ENCODE measurements at regions not wholly inside any gene's neighbourhood (a gene's known extent, or its start where the extent isn't known, plus 50 kb on each side); places are given as distances from the start of the nearest gene placed in this dataset.

DNA sequence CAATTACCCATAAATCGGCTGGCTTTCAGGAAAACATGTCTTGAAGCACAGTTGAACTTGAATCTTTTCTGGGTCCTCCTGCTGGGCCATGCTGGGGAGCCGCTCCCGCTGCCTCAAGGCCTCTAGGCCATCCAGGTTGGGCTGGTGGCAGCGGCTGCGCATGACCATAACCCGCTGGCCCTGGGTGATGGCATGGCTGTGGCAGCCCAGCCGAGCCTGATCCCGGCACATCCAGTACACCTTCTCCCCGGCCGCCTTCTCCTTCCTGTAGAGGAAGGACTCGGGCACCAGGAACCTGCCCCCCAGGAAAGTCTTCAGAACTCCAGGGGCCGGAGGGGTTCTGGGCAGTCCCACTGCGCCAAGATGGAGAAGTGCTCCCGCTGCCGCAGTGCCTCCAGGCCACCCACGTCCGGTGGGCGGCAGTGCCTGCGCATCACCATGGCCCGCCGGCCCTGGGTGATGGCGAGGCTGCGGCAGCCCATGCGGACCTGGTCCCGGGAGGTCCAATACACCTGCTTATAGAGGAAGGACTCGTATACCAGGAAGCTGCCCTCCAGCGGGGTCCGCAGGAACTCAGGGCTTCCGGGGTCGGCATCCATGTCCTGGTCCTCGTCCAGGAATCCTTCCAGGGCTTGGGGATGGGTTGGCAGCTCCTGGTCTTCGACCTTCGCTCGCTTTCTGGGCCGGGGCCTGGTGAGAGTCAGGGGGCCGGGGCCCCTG, 84.3 kb upstream of the FXR1 start:
- TF ChIP-seq, protein P1, sequence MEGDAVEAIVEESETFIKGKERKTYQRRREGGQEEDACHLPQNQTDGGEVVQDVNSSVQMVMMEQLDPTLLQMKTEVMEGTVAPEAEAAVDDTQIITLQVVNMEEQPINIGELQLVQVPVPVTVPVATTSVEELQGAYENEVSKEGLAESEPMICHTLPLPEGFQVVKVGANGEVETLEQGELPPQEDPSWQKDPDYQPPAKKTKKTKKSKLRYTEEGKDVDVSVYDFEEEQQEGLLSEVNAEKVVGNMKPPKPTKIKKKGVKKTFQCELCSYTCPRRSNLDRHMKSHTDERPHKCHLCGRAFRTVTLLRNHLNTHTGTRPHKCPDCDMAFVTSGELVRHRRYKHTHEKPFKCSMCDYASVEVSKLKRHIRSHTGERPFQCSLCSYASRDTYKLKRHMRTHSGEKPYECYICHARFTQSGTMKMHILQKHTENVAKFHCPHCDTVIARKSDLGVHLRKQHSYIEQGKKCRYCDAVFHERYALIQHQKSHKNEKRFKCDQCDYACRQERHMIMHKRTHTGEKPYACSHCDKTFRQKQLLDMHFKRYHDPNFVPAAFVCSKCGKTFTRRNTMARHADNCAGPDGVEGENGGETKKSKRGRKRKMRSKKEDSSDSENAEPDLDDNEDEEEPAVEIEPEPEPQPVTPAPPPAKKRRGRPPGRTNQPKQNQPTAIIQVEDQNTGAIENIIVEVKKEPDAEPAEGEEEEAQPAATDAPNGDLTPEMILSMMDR (IDR thresholded peaks at IDR 0.05; ENCODE audit: control insufficient read depth, insufficient read depth, low read depth, low read length, missing control alignments) = no peak

DNA sequence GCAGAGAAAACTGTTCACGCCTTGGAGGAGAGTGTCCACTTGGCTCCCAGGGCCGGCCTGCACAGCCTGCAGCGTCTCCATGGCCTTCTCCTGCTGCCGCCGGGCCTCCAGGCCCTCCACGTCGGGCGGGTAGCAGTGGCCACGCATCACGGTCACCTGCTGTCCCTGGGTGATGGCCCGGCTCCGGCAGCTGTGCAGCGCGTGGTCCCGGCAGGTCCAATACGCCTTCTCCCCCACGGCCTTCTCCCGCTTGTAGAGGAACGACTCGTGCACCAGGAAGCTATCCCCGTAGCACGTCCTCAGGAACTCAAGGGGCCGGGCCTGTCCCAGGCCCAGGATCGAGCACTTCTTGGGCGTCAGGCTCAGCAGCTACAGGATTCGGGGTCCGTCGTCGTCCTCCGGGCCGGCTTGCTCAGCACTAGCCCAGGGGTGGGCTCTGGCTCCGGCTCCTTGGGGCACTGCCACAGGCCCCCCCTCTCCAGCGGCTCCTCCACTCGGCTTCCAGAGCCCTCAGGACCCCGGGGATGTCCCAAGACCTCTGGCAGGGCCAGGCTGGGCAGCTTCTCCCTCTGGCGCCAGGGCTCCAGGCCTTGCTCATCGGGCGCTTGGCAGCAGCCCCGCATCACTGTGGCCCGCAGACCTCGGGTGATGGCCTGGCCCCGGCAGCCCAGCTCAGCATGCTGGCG, 83.6 kb upstream of the FXR1 start:
- no peak for DNase-seq (ENCODE audit: low read depth)
- TF ChIP-seq, protein P1 (IDR thresholded peaks at IDR 0.05; ENCODE audit: control insufficient read depth, insufficient read depth, low read depth, low read length, missing control alignments) = no peak

More for the DNA sequence above, 84.3 kb upstream of the FXR1 start:
- H3K4me3 ChIP-seq (ENCODE audit: control insufficient read depth, low read depth, low read length) = no peak overlapping the region
- DNase-seq (ENCODE audit: low read depth) = no peak

DNA sequence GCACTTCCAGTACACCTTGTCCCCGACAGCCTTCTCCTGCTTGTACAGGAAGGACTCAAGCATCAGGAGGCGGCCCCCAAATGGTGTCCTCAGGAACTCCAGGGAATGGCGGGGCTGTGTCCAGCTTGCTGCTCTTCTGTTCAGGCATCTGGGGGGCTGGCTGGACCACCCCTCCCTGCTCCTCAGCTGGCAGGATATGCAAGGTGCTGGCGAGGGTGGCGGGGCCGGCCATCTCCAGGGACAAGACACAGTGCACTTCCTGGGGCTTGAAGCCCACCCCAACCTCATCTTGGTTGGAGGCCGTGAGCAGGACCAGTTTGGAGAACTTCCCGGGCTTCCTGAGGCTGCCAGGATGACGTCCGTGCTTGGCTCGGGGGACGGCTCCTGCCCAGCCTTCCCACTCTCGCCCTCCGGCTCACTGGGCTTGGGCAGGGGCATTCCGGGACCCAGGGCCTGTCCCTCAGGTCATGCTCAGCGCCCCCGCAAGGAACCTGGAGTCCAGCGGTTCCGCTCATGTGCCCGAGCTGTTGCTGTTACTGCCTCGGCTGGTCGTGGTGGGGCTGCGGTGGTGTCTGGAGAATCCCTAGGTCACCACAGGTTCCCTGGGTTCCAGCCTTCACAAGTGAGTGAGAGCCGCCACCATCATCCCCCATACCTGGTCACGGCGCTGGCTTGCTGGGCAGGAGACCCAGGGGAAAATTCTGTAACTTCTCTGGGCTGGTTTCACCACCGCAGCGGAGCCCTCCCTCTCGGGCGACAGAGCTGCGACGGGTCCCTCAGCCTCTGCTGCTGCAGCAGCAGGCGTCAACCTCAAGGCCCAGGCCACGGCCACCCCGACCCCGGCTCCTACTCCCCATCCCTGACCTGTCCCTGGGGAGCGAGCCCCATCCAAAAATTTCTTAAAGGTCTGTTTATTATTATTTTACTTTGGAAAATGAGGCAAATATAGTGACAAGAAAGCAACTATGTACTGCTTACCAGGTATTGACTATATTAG, 82.8 kb upstream of the FXR1 start:
- no peak for DNase-seq (ENCODE audit: low read depth)
- H3K4me3 ChIP-seq (ENCODE audit: control insufficient read depth, low read depth, low read length) = no peak overlapping the region
- TF ChIP-seq, protein P1 (IDR thresholded peaks at IDR 0.05; ENCODE audit: control insufficient read depth, insufficient read depth, low read depth, low read length, missing control alignments) = no peak

More for the DNA sequence above, 83.6 kb upstream of the FXR1 start:
- H3K4me3 ChIP-seq (ENCODE audit: control insufficient read depth, low read depth, low read length) = no peak overlapping the region

DNA sequence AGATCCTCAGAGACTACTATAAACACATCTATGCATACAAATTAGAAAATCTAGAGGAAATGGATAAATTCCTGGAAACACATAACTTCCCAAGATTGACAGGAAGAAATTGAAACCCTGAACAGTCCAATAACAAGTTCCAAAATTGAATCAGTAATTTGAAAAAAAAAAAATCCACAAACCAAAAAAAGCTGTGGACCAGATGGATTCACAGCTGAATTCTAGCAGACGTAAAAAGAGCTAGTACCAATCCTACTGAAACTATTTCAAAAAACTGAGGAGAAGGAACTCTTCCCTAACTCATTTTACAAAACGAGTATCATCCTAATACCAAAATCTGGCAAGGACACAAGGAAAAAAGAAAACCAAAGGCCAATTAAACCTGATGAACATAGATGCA, 77.0 kb upstream of the FXR1 start:
- no peak for DNase-seq (ENCODE audit: low read depth)
- H3K4me3 ChIP-seq (ENCODE audit: control insufficient read depth, low read depth, low read length) = no peak overlapping the region
- TF ChIP-seq, protein P1 (IDR thresholded peaks at IDR 0.05; ENCODE audit: control insufficient read depth, insufficient read depth, low read depth, low read length, missing control alignments) = no peak

DNA sequence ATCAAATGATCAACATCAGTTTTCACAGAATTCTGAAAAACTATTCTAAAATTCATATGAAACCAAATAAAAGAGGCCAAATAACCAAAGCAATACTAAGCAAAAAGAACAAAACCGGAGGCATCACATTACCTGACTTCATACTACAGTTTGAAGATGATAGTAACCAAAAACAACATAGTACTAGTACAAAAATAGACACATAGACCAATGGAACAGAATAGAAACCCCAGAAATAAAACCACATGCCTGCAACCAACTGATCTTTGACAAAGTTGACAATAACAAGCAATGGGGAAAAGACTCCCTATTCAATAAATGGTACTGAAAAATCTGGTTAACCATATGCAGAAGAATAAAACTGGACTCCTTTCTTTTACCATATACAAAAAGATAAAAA, 75.7 kb upstream of the FXR1 start:
- TF ChIP-seq, protein P1 (IDR thresholded peaks at IDR 0.05; ENCODE audit: control insufficient read depth, insufficient read depth, low read depth, low read length, missing control alignments) = no peak
- no peak for DNase-seq (ENCODE audit: low read depth)
- no peak overlapping the region for H3K4me3 ChIP-seq (ENCODE audit: control insufficient read depth, low read depth, low read length)

DNA sequence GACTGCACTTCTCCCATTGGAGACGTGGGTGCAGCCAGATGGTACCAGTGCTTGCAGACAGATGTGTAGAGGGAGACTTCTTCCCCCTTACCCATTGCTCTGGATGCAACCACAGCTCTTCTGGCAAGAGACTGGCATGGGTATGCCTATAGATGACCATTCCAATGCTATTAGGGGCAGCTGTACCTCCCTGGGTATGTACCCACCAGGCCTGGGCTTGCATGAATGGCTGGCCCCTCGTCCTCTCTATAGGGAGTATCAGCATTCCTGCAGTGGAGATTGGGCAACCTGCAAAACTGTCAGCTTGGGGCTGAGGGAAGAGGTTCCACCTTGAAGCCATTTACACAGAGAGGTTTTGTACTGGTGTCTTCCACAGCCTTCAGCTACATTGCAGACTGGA, 57.6 kb upstream of the FXR1 start:
- TF ChIP-seq, protein P1 (IDR thresholded peaks at IDR 0.05; ENCODE audit: control insufficient read depth, insufficient read depth, low read depth, low read length, missing control alignments) = no peak
- no peak overlapping the region for H3K4me3 ChIP-seq (ENCODE audit: control insufficient read depth, low read depth, low read length)
- DNase-seq (ENCODE audit: low read depth) = no peak
